ENCODE measurements at regions not wholly inside any gene's neighbourhood (a gene's known extent, or its start where the extent isn't known, plus 50 kb on each side); places are given as distances from the start of the nearest gene placed in this dataset.
"Not testable (repeated sequence)": the region's sequence is repeated elsewhere in the genome, so short reads cannot be mapped to it uniquely, and the experiment has no call there.

- intact Hi-C loops (cut with DNase I); ATAC-seq (ENCODE audit: poor library complexity); DNase-seq: not testable (repeated sequence)
Observed at GRCh38 chr17:21780293-21780888, 88.1 kb downstream of the KCNJ18 start.

DNA sequence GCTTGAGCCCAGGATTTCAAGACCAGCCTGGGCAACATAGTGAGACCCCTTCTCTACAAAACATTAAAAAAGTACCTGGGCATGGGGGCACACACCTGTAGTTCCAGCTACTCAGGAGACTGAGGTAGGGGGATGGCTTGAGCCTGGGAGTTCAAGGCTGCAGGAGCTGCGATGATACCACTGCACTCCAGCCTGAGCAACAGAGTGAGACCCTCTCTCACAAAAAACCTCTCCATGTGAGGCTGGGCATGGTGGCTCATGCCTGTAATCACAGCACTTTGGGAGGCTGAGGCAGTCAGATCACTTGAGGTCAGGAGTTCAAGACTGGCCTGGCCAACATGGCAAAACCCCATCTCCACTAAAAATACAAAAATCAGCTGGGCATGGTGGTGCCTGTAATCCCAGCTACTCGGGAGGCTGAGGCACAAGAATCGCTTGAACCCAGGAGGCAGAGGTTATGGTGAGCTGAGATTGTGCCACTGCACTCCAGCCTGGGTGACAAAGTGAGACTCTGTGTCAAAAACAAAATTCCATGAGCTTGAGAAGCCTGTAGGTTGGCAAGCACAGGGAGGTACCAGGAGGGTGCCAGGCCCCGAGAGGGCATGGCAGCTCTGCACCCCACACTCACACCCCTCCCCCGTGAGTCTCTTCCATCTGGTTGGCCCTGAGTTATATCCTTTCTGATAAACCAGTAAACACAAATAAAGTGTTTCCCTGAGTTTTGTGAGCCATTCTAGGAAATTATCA lies 88.8 kb downstream of the KCNJ18 start:
- intact Hi-C loops (cut with DNase I); DNase-seq; ATAC-seq (ENCODE audit: poor library complexity): not testable (repeated sequence)

- ATAC-seq (ENCODE audit: poor library complexity); intact Hi-C loops (cut with DNase I); DNase-seq: not testable (repeated sequence)
Observed at GRCh38 chr17:21781666-21782024, 89.3 kb downstream of the KCNJ18 start.

DNA sequence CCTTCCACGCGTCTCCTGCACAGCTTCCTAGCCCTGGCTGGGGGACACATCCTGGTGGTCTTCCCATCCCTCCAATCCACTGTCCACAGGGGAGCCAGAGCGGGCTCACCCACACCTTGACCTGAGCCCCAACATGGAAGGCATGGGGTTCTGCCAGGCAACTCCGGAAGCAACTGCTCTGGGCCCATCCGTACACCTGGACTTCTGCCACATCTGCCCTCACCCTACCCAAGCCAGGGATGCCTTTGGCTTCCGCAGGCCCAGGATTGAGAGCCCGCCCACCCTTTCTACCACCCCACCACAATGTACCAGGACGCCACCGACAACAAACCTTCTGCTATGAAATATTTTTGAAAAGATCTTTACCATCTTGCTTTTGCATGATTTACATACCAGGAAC lies 89.8 kb downstream of the KCNJ18 start:
- DNase-seq; intact Hi-C loops (cut with DNase I); ATAC-seq (ENCODE audit: poor library complexity): not testable (repeated sequence)

GRCh38 chr17:21782604-21783003 lies 90.3 kb downstream of the KCNJ18 start:
- ATAC-seq (ENCODE audit: poor library complexity); intact Hi-C loops (cut with DNase I); DNase-seq: not testable (repeated sequence)

- ATAC-seq (ENCODE audit: poor library complexity); intact Hi-C loops (cut with DNase I); DNase-seq: not testable (repeated sequence)
Observed at GRCh38 chr17:21783017-21783416, 90.7 kb downstream of the KCNJ18 start.

DNA sequence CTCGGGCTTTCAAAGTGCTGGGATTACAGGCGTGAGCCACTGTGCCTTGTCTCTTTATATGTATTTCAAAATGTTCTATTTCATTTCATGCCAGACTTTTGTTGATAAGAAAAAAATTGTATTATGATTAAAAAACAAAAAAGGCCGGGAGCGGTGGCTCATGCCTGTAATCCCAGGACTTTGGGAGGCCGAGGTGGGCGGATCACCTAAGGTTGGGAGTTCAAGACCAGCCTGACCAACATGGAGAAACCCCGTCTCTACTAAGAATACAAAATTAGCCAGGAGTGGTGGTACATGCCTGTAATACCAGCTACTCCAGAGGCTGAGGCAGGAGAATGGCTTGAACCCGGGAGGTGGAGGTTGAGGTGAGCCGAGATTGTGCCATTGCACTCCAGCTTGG lies 121.9 kb downstream of the KCNJ18 start:
- ATAC-seq (ENCODE audit: poor library complexity); intact Hi-C loops (cut with DNase I); DNase-seq: not testable (repeated sequence)

- intact Hi-C loops (cut with DNase I), result no loop called here
- no peak for ATAC-seq (ENCODE audit: poor library complexity)
- peak; percentile 33 for DNase-seq
Observed at GRCh38 chr17:21814776-21815175, 122.5 kb downstream of the KCNJ18 start.

- ATAC-seq (ENCODE audit: poor library complexity) (no peak), DNase-seq (no peak)
- intact Hi-C loops (cut with DNase I), result no loop called here
Observed at GRCh38 chr17:21815352-21816063, 123.2 kb downstream of the KCNJ18 start.

DNA sequence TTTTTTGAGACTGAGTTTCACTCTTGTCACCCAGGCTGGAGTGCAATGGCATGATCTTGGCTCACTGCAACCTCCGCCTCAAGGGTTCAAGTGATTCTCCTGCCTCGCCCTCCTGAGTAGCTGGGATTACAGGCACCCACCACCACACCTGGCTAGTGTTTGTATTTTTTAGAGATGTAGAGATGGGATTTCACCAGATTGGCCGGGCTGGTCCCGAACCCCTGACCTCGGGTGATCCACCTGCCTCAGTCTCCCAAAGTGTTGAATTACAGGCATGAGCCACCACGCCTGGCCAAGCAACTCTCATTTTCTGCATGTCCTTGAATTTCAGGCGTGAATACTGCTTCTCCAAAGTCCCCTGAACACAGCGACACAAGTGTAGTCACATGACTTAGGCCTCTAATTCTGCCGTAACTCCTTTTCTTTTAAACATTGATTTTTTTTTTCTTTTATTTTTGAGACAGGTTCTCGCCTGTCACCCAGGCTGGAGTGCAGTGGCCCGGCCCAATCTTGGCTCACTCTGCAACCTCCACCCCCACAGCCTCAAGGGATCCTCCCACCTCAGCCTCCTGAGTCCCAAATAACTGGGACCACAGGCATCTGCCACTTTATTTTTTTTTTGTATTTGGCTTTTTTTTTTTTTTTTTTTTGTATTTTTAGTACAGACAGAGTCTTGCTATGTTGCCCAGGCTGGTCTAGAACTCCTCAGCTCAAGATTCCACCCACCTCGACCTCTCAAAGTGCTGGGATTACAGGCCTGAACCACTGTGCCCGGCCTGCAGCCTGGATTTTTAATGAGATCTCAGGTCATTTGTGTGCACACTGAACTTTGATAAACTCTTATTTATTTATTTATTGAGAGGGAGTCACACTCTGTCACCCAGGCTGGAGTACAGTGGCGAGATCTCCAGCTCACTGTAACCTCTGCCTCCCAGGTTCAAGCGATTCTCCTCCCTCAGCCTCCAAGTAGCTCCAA lies 124.6 kb downstream of the KCNJ18 start:
- peak; percentile 29 for DNase-seq
- ATAC-seq (ENCODE audit: poor library complexity), result no peak
- intact Hi-C loops (cut with DNase I), result no loop called here

DNA sequence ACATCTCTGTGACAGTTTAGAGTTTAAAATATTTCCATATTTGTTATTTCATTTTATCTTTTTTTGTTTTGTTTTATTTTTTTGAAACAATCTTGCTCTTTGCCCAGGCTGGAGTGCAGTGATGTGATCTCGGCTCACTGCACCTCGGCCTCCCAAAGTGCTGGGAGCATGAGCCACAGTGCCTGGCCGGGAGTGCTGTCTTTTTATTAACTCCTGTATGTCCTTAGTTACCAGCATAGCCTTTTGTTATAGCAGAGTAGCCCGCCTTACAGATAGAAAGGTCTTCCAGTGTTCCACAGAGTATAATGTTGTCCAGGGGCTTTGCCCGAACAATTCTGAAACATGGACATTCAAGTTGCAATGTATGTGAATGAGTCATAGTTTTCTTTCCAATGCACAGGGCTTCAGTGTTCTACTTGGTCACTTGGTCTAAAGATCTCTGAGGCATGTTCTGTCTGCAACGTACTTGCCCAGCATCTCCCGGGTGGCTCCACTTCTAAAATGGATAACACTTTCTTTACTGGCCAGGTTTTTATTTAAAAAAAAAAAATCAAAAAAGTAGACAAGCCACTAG lies 125.6 kb downstream of the KCNJ18 start:
- DNase-seq (no peak), ATAC-seq (ENCODE audit: poor library complexity) (no peak)
- intact Hi-C loops (cut with DNase I), result no loop called here

DNA sequence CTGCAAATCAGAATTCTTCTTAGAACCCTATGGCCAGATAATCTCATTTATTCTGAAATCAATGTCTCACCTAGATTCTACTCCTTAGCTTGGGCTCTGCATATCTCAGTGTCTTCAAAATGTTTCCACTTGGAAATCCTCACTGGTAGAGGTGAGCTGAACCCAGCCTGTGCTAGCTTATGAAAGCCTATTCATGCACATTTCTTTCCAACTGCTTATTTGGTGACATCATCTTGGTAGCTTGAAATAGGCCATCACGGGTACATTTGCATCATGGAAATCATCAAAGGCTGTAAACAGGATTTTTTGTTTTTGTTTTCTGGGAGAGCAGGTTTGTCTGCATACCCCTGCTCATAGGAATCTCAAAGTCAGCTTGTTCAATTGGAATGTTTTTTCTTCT lies 130.8 kb downstream of the KCNJ18 start:
- intact Hi-C loops (cut with DNase I), result no loop called here
- no peak for ATAC-seq (ENCODE audit: poor library complexity)

GRCh38 chr17:21823643-21824042 lies 131.3 kb downstream of the KCNJ18 start:
- DNase-seq, result no peak
- intact Hi-C loops (cut with DNase I), result no loop called here
- ATAC-seq (ENCODE audit: poor library complexity), result no peak

More for the DNA sequence above, 130.8 kb downstream of the KCNJ18 start:
- no peak for DNase-seq

DNA sequence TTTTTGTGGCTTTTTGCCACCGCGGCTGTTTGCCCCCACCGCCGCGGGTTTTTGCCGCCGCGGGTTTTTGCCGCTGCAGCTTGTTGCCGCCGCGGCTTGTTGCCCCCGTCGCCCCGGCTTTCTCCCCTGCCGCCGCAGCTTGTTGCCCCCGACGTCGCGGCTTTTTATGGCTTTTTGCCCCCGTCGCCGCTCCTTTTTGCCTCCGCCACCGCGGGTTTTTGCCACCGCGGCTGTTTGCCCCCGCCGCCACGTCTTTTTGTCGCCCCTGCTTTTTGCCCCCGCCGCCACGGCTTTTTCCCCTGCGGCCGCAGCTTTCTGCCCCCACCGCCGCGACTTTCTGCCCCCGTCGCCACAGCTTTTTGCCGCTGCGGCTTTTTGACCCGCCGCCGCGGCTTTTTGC lies 149.5 kb downstream of the KCNJ18 start:
- DNase-seq (no peak), ATAC-seq (ENCODE audit: poor library complexity) (no peak)
- intact Hi-C loops (cut with DNase I), result no loop called here

DNA sequence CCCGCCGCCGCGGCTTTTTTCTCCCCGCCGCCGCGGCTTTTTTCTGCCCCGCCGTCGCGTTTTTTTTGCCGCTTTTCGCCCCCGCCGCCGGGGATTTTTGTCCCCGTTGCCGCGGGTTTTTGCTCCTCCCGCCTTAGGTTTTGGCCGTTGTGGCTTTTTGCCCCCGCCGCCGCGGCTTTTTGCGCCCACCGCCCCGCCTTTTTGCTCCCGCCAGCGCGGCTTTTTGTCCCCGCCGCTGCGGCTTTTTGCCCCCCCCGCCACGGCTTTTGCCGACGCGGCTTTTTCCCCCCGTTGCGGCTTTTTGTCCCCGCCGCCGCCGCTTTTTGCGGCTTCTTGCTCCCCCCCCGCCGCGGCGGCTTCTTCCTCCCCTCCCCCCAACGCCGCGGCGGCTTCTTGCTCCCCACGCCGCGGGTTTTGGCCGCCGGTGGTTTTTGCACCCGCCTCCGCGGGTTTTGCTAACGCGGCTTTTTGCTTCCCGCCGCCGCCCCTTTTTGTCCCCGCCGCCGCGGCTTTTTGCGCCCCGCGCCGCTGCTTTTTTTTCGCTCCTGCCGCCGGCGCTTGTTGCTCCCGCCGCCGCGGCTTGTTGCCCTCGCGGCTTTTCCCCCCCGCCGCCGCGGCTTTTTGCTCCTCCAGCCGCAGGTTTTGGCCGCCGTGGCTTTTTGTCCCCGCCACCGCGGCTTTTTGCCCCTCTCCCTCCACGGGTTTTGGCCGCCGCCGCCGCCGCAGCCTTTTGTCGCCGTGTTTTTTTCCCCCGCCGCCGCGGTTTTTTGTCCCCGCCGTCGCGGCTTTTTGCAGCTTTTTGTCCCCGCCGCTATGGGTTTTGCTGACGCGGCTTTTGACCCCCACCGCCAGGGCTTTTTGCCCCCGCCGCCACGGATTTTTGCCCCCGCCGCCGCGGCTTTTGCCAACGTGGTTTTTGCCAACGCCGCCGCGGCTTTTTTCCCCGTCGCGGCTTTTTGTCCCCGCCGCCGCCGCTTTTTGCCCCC lies 150.3 kb downstream of the KCNJ18 start:
- DNase-seq (no peak), ATAC-seq (ENCODE audit: poor library complexity) (no peak)
- intact Hi-C loops (cut with DNase I), result no loop called here

DNA sequence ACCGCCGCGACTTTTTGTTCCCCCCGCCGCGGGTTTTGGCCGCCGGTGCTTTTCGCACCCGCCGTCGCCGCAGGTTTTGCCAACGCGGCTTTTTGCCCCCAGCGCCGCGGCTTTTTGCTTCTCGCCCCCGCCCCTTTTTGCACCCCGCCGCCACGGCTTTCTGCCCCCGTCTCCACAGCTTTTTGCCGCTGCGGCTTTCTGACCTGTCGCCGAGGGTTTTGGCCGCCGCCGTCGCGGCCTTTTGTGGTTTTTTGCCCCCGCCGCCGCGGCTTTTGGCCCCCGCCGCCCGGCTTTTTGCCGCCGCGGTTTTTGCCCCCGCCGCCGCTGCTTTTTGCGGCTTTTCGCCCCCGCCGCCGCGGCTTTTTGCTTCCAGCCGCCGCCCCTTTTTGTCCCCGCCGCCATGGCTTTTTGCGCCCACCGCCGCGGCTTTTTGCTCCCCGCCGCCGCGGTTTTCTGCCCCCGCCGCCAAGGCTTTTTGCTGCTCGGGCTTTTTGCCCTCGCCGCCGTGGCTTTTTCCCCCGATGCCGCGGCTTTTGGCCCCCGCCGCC lies 151.1 kb downstream of the KCNJ18 start:
- intact Hi-C loops (cut with DNase I), result no loop called here
- DNase-seq (no peak), ATAC-seq (ENCODE audit: poor library complexity) (no peak)
